GM12892 (cell line): ENCODE measurements at regions not wholly inside any gene's neighbourhood (a gene's known extent, or its start where the extent isn't known, plus 50 kb on each side); places are given as distances from the start of the nearest gene placed in this dataset.
"Not testable (repeated sequence)": the region's sequence is repeated elsewhere in the genome, so short reads cannot be mapped to it uniquely, and the experiment has no call there.

Experiments used
- POLR2A ChIP-seq: IDR thresholded peaks from 2 replicates; pipeline ENCODE4 v1.6.1; 2011; ENCODE audit warnings: low read depth, low read length, control low read depth
- POLR2AphosphoS5 ChIP-seq: IDR thresholded peaks from 2 replicates; pipeline ENCODE4 v1.6.1; 2011; ENCODE audit warnings: low read depth, low read length, control low read depth

- TF ChIP-seq POLR2A, POLR2AphosphoS5: not testable (repeated sequence)
These were observed 57.3 kb upstream of the NAMPT start for GRCh38 chr7:106342049-106342448.
